GM19372 (cell line): ENCODE measurements at regions not wholly inside any gene's neighbourhood (a gene's known extent, or its start where the extent isn't known, plus 50 kb on each side); places are given as distances from the start of the nearest gene placed in this dataset.

ENCODE experiments used
- ATAC-seq: cut with Tn5 transposase; IDR thresholded peaks from one replicate; pipeline ENCODE4 v1.9.1; 2021; ENCODE audit warnings: mild to moderate bottlenecking, low read depth, moderate library complexity; ENCODE audit not compliant: unreplicated experiment

- ATAC-seq: no peak
These were observed 263.1 kb upstream of the MOCS1 start for GRCh38 chr6:40197371-40197770.

- no peak for ATAC-seq
These were observed 261.9 kb upstream of the MOCS1 start for GRCh38 chr6:40196135-40196518.

GRCh38 chr6:40195428-40196134 is 261.3 kb upstream of the MOCS1 start:
- ATAC-seq: no peak

GRCh38 chr6:40194447-40195170 is 260.3 kb upstream of the MOCS1 start:
- no peak for ATAC-seq

DNA sequence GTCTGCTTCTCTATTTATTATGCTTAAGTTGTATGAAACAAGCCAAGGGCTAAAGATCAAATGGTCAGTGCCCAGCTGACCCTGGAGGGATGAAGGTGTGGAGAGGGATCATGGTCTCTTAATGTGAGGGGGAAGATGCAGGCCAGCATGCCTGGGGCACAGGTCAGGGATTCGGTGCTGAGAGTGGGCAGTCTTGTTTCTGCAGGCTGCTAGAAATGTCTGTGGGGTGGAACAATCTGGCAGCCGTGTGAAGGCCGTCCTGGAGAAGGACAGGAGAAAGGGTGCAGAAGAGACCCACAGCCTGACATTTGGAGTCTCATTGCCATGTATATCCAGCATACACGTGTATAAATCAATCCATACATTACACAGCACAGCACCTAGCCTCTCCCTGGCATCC is 258.3 kb upstream of the MOCS1 start:
- ATAC-seq: no peak

- no peak for ATAC-seq
These were observed 254.7 kb upstream of the MOCS1 start for GRCh38 chr6:40188931-40189330.

- ATAC-seq: no peak
These were observed 253.4 kb upstream of the MOCS1 start for GRCh38 chr6:40187535-40188144.

- no peak for ATAC-seq
These were observed 251.2 kb upstream of the MOCS1 start for GRCh38 chr6:40185486-40185885.

DNA sequence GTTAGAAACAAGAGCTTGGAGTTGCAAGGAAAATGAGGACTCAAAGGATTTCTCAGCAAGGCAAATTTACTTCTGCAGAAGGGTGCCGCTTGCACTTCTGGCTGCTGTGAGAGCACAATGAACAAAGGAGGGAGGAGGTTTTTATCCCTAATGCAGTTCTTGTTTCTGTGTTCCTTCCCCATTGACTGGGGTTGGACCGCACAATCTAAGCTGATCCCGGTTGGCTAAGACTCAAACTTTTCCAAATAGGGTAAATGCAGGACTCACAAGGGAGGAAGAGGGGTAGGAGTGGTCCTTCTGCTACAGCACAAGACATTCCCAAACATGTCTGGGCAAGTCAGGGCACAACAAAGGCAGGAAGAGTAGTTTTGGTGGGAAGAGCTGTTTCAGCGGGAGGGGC is 249.6 kb upstream of the MOCS1 start:
- no peak for ATAC-seq

GRCh38 chr6:40181367-40181766 is 247.1 kb upstream of the MOCS1 start:
- ATAC-seq: no peak

- no peak for ATAC-seq
These were observed 246.0 kb upstream of the MOCS1 start for GRCh38 chr6:40180271-40180670.

DNA sequence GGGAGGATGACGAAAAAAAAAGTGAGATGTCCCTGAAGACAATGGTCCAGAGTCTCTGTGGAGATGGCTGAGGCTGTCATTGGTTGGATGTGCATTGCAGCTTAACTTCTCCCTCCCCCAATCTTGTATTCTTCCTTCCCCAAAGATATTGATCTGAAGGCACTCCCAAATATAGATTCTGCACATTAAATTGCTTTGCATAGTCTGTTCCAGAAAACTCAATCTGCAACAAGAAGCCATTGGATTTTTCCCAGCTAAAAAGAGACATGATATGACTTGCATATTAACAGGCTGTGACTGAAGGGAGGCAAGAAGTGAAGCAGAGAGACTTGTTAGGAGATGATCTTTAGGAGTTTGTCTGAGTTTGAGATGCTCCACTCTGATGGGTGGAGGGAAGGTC is 245.2 kb upstream of the MOCS1 start:
- no peak for ATAC-seq

- no peak for ATAC-seq
These were observed 243.3 kb upstream of the MOCS1 start for GRCh38 chr6:40177598-40177997.

GRCh38 chr6:40176152-40176551 is 241.9 kb upstream of the MOCS1 start:
- no peak for ATAC-seq

- no peak for ATAC-seq
These were observed 238.0 kb upstream of the MOCS1 start for GRCh38 chr6:40172272-40172671.

DNA sequence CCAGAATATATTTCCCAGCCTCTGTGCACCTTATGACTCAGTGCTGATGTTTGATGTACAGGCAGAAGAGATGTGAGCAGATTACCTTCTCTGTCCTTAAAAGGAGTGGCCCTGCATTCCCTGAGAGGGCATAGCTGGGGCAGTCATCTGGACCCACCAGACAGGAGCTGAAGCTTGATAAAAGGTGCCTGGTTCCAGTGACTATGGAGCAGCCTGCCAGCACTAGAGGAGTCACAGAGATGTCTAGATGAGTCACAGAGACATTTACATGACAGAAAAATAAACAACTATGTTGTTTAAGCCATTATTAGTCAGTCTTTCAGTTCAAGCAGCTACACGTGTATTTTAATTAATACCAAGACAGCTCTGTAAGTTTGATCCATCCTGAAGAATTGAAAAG is 237.1 kb upstream of the MOCS1 start:
- ATAC-seq: no peak

- ATAC-seq: no peak
These were observed 236.6 kb upstream of the MOCS1 start for GRCh38 chr6:40170856-40171255.

DNA sequence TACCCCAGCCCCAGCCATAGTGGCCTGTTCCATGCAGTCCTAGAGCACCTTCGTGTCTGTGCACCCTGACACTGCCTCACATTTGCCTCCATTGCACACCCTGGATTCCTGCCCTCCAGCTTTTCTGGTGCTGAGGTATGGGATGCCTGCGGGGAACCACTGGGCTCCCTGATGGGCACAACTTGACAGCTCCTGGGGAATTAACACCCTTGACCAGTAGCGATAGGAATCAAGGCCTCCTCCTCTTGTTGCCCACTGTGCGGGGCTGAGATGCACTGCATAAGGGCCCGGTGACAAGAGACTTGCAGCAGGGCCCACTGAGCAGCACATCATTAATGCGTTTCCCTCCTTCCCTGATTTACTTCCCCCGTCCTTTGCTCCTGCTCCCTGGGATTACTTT is 235.6 kb upstream of the MOCS1 start:
- ATAC-seq: no peak

DNA sequence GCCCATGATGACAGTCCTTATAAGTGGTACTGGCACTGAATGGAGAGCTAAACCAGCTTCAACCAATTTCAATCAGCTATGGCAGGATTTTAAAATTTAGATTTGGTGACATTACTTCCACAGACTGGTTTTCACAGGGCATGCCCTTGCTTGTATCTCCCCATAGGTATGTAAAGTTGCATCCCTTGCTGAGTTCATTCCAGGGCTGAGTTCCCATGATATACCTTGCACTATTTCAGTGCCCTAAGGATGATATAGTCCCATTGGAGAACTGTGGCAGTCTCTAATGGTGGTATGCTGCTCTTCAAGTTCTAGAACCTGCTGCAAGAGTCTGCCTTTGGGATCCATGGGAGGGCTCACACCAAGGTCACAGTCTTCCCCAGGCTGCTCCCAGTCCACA is 232.7 kb upstream of the MOCS1 start:
- ATAC-seq: no peak

- no peak for ATAC-seq
These were observed 230.9 kb upstream of the MOCS1 start for GRCh38 chr6:40165036-40165709.

- no peak for ATAC-seq
These were observed 230.1 kb upstream of the MOCS1 start for GRCh38 chr6:40164345-40164755.
